Neural progenitor cell (in vitro differentiated cells): ENCODE measurements at regions not wholly inside any gene's neighbourhood (a gene's known extent, or its start where the extent isn't known, plus 50 kb on each side); places are given as distances from the start of the nearest gene placed in this dataset.

Experiments
- CTCF ChIP-seq: fragments of 200-600 bp; sonication (generic); IDR thresholded peaks from 2 replicates; pipeline ENCODE4 v1.5.1; 2017; ENCODE audit warnings: antibody characterized with exemption, mild to moderate bottlenecking
- EZH2 ChIP-seq: fragments of 200-600 bp; sonication (generic); IDR thresholded peaks from 2 replicates; pipeline ENCODE4 v1.6.1; 2017; ENCODE audit warnings: antibody characterized with exemption, mild to moderate bottlenecking, moderate library complexity

- TF ChIP-seq CTCF, result no peak
- TF ChIP-seq EZH2, result no peak
Measured at GRCh38 chr13:47865883-47866282, 135.2 kb downstream of the SUCLA2 start.
